ENCODE measurements at regions not wholly inside any gene's neighbourhood (a gene's known extent, or its start where the extent isn't known, plus 50 kb on each side); places are given as distances from the start of the nearest gene placed in this dataset.
"Not testable (repeated sequence)": the region's sequence is repeated elsewhere in the genome, so short reads cannot be mapped to it uniquely, and the experiment has no call there.

DNA sequence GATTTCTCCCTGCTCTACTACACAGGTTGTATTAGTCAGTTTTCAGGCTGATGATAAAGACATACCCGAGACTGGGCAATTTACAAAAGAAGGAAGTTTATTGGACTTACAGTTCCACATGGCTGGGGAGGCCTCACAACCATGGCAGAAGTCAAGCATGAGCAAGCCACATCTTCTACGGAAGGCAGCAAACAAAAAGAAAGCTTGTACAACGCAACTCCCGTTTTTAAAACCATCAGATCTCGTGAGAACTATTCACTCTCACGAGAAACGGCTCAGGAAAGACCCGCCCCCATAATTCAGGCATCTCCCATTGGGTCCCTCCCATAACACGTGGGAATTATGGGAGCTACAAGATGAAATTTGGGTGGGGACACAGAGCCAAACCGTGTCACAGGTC is 88.0 kb upstream of the CDYL2 start:
- TF ChIP-seq, protein P1, sequence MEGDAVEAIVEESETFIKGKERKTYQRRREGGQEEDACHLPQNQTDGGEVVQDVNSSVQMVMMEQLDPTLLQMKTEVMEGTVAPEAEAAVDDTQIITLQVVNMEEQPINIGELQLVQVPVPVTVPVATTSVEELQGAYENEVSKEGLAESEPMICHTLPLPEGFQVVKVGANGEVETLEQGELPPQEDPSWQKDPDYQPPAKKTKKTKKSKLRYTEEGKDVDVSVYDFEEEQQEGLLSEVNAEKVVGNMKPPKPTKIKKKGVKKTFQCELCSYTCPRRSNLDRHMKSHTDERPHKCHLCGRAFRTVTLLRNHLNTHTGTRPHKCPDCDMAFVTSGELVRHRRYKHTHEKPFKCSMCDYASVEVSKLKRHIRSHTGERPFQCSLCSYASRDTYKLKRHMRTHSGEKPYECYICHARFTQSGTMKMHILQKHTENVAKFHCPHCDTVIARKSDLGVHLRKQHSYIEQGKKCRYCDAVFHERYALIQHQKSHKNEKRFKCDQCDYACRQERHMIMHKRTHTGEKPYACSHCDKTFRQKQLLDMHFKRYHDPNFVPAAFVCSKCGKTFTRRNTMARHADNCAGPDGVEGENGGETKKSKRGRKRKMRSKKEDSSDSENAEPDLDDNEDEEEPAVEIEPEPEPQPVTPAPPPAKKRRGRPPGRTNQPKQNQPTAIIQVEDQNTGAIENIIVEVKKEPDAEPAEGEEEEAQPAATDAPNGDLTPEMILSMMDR (IDR thresholded peaks at IDR 0.05), result not testable (repeated sequence)
- TF ChIP-seq, protein P2, sequence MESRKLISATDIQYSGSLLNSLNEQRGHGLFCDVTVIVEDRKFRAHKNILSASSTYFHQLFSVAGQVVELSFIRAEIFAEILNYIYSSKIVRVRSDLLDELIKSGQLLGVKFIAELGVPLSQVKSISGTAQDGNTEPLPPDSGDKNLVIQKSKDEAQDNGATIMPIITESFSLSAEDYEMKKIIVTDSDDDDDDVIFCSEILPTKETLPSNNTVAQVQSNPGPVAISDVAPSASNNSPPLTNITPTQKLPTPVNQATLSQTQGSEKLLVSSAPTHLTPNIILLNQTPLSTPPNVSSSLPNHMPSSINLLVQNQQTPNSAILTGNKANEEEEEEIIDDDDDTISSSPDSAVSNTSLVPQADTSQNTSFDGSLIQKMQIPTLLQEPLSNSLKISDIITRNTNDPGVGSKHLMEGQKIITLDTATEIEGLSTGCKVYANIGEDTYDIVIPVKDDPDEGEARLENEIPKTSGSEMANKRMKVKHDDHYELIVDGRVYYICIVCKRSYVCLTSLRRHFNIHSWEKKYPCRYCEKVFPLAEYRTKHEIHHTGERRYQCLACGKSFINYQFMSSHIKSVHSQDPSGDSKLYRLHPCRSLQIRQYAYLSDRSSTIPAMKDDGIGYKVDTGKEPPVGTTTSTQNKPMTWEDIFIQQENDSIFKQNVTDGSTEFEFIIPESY (IDR thresholded peaks at IDR 0.05; ENCODE audit: borderline replicate concordance, low read depth), result not testable (repeated sequence)
- not testable (repeated sequence) for TF ChIP-seq POLR2AphosphoS5 (IDR thresholded peaks at IDR 0.05; ENCODE audit: low read depth, low read length); CHD2 (IDR thresholded peaks at IDR 0.05; ENCODE audit: low read length, partially characterized antibody); SMC3 (IDR thresholded peaks at IDR 0.05; ENCODE audit: low read depth, low read length); RFX5 (IDR thresholded peaks at IDR 0.05; ENCODE audit: low read length)
- TF ChIP-seq, protein P3, sequence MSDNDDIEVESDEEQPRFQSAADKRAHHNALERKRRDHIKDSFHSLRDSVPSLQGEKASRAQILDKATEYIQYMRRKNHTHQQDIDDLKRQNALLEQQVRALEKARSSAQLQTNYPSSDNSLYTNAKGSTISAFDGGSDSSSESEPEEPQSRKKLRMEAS (IDR thresholded peaks at IDR 0.05; ENCODE audit: low read depth), result not testable (repeated sequence)
- TF ChIP-seq, protein P4, sequence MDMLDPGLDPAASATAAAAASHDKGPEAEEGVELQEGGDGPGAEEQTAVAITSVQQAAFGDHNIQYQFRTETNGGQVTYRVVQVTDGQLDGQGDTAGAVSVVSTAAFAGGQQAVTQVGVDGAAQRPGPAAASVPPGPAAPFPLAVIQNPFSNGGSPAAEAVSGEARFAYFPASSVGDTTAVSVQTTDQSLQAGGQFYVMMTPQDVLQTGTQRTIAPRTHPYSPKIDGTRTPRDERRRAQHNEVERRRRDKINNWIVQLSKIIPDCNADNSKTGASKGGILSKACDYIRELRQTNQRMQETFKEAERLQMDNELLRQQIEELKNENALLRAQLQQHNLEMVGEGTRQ (IDR thresholded peaks at IDR 0.05; ENCODE audit: borderline replicate concordance, low read depth, low read length), result not testable (repeated sequence)
